ENCODE measurements at regions not wholly inside any gene's neighbourhood (a gene's known extent, or its start where the extent isn't known, plus 50 kb on each side); places are given as distances from the start of the nearest gene placed in this dataset.

GRCh38 chr12:24600996-24601395 lies 347.9 kb downstream of the BCAT1 start:
- no peak for TF ChIP-seq REST (IDR thresholded peaks at IDR 0.05; ENCODE audit: low read depth)
- no peak for TF ChIP-seq YY1 (IDR thresholded peaks at IDR 0.05; ENCODE audit: low read depth)
- TF ChIP-seq CREB1 (IDR thresholded peaks at IDR 0.05; ENCODE audit: low read depth), result no peak
- TF ChIP-seq TAF1 (IDR thresholded peaks at IDR 0.05; ENCODE audit: low read depth), result no peak
- no peak for TF ChIP-seq NFIC (IDR thresholded peaks at IDR 0.05)
- TF ChIP-seq RAD21 (IDR thresholded peaks at IDR 0.05; ENCODE audit: low read depth), result no peak
- TF ChIP-seq MAX (IDR thresholded peaks at IDR 0.05), result no peak
- TF ChIP-seq ZBTB7A (IDR thresholded peaks at IDR 0.05; ENCODE audit: low read depth), result no peak
- TF ChIP-seq EP300 (IDR thresholded peaks at IDR 0.05; ENCODE audit: borderline replicate concordance), result no peak
- TF ChIP-seq EGR1 (IDR thresholded peaks at IDR 0.05), result no peak

Measured in Ishikawa (cell line).